ENCODE measurements at regions not wholly inside any gene's neighbourhood (a gene's known extent, or its start where the extent isn't known, plus 50 kb on each side); places are given as distances from the start of the nearest gene placed in this dataset.

DNA sequence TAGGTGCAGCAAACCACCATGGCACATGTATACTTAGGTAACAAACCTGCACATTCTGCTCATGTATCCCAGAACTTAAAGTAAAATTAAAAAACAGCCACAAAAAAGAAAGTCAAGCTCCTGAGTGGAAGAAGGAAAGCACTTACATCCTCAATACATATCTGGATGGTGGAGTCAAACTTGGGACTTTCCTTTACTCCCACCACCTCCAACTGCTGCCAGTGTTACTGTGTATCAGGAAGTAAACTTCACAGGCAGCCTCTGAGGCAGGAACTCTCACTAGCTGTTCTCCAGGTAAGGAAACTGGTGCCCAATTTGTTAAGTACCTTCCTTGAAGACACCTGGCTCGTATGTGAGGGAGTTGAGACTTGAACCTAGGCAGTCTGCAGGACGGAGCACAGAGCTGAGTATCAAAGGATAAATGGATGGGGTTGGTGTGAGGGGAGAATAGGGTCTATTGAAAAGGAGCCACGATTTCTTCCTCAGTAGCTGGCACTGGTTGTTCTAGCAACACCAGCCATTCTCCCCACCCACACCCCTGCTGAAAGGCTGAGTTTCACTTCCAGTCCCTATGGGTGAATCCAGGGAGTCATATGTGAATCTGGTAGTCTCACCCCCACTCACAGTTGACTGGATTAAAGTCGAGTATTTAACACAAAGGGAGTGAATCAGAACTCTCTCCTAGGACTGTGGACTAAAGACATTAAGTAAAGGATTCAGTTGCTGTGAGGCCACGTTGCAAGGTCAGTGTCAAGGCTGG, 50.0 kb upstream of the GPR39 start:
- no peak for TF ChIP-seq POLR2A (IDR thresholded peaks at IDR 0.05)
- TF ChIP-seq, protein P1, sequence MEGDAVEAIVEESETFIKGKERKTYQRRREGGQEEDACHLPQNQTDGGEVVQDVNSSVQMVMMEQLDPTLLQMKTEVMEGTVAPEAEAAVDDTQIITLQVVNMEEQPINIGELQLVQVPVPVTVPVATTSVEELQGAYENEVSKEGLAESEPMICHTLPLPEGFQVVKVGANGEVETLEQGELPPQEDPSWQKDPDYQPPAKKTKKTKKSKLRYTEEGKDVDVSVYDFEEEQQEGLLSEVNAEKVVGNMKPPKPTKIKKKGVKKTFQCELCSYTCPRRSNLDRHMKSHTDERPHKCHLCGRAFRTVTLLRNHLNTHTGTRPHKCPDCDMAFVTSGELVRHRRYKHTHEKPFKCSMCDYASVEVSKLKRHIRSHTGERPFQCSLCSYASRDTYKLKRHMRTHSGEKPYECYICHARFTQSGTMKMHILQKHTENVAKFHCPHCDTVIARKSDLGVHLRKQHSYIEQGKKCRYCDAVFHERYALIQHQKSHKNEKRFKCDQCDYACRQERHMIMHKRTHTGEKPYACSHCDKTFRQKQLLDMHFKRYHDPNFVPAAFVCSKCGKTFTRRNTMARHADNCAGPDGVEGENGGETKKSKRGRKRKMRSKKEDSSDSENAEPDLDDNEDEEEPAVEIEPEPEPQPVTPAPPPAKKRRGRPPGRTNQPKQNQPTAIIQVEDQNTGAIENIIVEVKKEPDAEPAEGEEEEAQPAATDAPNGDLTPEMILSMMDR (IDR thresholded peaks at IDR 0.05): no peak
